GM21737 (cell line): ENCODE measurements at regions not wholly inside any gene's neighbourhood (a gene's known extent, or its start where the extent isn't known, plus 50 kb on each side); places are given as distances from the start of the nearest gene placed in this dataset.

ENCODE experiments used
- ATAC-seq: cut with Tn5 transposase; IDR thresholded peaks from one replicate; pipeline ENCODE4 v1.9.1; 2021; ENCODE audit warnings: mild to moderate bottlenecking, moderate library complexity; ENCODE audit not compliant: unreplicated experiment

DNA sequence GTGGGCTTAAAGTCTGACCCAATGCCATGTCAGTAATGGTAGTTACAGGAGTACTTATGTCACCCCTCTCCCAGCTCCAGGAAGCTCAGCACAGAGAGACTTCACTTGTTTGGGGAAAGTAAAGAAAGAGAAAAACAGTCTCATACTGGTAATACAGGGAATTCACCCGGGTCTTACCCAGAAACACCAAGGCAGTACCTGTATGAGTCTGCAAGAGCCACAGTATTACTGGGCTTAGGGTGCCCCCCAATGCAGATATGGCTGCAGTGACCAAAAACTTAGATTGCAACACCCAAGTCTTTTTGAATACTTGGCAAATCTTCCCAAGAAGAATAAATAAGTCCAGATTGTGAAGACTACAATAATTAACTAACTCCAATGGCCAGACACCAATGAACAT is 622.1 kb downstream of the IGSF11 start:
- ATAC-seq, result no peak

DNA sequence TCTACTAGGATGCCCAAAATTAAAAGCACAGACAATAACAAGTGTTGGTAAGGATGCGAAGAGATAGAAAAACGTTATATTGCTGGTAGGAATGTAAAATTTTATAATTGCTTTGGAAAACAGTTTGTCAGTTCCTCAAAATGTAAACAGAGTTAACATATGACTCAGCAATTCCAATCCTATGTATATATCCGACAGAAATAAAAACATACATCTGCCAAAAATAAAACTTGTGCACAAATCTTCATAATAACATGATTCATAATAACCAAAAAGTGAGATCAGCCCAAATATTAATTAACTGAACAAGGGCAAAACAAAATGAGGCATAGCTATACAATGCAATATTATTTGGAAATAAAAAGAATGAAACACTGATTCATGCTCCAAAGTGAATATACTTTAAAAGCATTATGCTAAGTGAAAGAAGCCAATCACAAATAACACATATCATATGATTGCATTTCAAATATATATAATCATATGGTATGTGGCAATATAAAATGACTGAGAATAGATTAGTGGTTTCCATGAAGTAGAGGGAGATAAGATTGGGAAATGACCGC is 609.3 kb downstream of the IGSF11 start:
- no peak for ATAC-seq

DNA sequence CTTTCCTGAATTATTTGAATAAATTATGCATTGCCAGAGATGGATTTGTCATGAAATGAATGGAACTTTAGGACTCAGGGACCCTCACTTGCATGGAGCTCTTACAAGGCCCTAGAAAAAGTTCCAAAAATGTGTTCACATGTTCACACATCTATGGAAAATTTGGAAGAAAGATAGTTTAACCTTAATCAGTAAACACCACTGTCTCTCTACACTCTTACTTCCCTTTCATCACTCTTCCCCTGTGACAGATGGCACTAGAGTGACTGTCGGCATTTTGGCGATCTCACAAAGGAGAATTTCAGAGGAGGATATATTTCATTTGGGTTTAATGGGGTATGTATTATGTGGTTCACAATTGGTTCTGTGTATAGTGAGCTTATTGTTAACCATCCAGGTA is 600.8 kb downstream of the IGSF11 start:
- no peak for ATAC-seq

DNA sequence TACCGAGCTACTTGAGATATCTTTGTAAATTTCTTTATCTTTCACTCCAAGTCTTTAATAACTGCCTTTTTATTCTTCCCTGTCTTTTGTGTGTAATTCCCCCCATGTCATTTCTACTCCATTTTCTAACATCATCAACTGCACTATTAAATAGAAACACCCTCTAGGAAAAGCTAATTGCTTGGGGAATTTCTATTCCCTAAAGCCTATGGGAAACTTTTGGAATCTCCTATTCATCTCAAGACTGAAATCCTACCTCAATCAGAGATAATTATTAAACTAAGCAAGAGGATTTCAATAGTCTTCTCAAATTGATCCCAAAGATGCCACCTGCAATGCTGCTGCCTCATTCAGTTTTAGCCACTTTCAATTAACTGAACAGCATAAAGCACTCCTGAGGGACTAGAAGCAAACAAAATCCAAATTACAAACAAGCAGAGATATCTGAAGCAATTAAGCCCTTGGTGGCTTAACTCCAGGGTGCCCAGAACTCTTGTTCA is 598.7 kb downstream of the IGSF11 start:
- no peak for ATAC-seq

DNA sequence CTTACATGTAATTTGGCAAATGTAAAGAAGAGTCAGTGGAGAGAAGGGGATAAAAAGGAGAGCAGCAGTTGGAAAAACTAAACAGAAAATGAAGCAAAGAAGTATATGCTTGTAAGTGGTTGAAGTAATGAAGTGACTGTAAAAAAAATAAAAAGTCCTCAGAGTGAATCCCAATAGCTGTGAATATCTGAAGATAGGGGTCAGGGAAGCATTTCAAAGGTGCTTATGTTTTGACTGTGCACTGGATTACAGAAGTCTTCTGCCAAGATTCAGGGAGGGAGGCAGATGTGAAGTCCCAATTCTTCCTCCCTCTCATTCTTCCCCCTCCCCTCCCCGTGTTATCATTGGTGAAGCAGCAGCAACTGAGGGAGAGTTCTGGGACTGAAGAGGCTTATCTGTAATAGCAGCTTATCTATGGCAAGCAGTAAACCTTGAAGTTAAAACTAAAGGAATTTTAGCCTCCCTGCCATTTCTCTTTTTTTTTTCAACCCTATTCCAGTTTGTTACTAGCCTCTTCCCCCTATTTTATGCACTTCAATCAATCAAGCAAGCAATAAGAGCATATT is 597.9 kb downstream of the IGSF11 start:
- no peak for ATAC-seq

DNA sequence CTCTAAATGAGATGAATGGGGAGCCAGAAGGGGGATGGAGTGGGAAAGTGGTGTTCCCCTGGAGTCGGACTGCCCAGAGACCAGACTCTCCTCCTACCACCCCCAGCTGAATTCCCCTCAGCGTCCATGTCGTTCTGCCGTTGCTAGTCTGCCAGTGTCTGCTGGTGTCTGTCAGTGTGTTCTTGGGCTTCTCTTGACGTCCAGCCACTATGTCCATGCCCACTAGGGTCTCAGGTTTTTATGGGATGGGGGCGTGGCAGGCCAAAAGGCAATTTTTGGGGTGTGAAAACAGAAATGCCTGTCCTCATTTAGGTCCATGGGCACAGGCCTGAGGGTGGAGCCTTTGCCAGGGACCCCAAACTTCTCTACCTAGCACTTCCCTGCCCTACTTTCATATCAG is 589.6 kb downstream of the IGSF11 start:
- no peak for ATAC-seq

DNA sequence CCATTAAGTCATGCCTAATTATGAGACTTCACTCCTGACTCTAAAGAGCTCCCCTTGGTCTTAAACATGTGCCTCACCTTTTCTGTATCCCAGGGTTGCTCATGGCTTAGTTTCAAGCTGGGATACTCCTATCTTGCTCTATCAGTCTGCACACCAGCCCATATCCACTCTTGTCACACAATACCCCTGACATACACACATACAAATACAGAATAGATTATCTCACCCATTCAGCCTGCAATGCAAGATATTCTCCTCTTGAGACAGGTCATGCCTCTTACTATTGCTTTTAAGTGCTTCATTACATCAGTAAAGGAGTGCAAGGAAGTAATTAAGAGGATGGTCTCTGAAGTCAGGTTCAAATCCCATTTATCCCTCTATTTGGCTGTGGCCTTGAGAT is 587.3 kb downstream of the IGSF11 start:
- ATAC-seq, result no peak

DNA sequence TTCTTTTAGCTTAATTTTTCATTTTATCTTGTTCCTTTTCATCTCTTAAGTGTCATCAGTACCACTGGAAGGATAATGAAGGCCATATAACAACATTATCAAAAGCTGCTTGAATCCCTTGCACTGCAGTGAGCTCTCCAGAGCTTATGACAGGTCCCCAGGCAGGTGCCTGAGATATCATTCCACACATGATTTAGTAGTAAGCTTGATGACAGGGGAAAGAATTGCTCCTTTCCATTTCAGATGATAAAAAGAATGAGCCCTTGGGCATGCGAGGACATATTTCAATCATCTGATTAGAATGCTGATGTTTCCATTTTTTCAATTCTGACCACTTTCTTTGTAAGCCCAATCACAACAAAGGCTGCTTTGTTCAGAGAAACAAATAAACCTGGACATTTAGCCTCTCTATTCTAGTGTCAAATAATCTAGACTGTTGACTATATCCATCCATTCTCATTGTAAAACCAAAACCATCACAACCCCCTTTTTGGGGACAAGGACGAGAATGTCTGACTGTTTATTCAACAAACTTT is 567.8 kb downstream of the IGSF11 start:
- ATAC-seq, result no peak

DNA sequence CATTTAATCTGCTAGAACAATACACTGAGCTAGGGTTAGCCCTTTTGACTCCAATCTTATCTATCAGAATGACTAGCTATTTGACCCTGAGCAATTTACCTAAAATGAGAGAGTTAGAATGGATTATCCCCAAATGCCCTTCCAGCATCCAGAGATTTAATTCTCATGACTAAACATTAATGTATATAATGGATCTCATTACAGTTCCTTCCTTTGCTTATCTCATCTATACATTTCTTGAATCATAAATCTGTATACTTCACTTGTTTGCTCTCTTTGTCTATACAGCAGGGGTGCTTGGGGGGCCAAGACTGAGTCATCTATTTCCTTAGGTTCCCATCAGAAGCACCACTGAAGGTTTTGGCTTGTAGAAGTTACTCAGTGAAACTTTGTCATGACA is 565.8 kb downstream of the IGSF11 start:
- no peak for ATAC-seq

DNA sequence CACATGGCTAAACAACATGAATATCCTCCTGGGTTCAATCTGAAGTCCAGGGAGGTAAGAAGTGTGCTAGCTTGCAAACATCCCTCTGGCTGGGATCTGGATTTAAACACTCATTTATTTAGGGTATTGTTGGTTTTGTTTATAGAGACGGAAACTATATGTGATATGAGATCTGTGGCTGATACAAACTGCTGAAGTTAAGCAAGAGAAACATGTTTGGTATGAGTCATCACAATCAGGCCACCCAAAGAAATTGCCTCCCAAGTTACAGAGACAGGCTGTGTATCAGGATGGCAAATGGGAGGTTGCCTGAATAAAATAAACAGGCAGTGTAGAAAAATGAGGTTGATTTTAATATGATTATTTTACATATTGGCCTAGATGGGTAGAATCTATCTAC is 562.1 kb downstream of the IGSF11 start:
- ATAC-seq, result no peak

DNA sequence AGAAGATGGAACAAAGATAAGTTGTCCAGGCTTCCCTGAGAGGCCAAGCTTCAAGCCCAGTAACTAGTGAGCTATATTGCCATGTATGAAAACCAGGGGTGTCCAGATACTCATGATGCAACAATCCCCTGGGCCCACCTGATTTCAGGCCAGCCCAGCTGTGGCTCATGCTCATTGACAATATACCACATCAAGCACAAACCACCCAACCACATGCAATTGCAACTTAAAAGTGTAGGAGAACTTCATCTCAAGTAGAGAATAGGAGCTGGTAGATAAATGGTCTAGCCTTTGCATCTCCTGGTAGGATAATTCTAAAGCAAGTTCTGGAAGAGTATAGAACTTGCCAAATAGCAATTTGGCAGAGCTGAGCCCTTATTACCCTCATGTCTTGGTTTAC is 561.3 kb downstream of the IGSF11 start:
- ATAC-seq, result no peak

DNA sequence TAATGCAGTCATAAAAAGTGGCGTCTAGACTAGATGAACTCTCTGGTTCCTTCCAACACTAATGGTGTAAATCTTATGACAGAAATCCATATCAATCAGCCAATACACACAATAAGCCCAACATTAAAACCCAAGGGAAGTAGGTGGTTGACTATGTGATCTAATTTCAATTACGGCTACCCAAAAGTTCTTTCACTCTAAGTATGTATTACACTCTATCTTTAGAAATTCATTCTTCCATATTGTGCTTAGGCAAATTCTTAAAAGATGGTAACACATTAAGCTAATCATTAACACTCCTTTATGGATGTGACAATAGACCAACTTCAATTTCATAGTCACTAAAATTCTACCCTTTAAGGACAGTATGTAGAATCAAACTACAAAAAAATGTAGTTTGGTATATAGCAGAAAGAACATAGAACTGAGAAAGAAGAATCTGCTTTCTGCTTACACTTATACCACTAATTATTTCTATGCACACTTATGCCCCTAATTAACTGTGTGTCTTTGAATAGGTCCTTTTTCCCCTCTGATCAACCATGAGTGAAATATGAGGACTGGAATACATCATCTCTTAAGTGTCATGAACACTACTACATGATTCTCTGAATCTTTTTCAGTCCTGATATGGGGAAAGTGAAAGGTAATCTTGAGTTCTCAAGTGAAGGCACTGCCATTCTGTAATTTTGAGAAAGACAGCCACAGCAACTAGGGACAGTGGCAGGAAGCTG is 557.6 kb downstream of the IGSF11 start:
- no peak for ATAC-seq

DNA sequence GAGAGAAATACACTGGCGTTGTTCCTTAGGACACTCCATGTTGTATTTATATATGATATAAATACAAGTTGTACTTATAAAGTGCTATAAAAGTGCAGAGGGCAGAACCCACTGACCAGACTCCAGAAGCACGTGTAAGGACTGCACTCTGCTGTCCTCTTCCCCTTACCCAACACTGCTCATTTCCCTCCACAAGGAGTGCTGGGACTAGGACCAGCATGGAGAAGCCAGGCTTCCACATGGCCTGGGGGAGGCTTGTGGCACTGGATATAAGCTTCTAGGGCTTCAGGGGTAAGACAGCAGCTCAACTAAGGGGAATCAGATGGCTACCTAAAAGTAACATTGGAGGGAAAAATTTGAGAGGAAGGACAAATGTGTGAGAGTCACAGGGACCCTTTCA is 556.9 kb downstream of the IGSF11 start:
- no peak for ATAC-seq

DNA sequence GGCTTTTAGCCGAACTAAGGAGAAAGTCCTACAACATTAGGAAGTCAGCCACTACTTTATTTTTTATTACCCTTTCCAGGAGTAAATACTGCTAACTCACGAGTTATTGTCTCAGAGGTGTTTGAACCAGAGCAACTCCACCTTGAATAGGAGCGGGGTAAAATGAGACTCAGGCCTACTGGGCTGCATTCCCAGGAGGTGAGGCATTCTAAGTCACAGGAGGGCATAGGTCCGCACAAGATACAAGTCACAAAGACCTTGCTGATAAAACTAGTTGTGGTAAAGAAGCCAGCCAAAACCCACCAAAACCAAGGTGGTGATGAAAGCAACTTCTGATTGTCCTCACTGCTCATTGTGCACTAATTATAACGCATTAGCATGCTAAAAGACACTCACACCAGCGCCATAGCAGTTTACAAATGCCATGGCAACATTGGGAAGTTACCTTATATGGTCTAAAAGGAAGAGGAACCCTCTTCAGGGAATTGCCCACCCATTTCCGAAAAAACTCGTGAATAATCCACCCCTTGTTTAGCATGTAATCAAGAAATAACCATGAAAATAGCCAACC is 555.9 kb downstream of the IGSF11 start:
- no peak for ATAC-seq

DNA sequence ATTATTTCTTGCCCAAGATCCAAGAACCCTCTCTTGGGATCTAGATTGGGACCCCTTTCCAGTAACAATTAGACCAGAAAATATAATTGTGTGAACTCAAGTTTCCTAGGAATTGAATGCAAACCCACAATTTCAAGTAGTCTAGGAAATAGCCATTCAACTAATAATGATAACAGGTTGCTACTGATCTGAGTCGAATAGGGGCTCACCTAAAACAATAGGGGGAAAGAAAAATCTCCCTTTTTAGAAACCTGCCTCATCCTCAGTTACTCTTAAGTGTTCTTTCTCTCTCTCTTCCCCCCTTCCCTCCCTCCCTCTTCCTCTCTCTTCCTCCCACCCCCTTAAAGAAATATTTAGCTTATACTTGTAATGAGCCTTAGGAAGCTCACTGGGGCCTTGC is 555.3 kb downstream of the IGSF11 start:
- ATAC-seq, result no peak

DNA sequence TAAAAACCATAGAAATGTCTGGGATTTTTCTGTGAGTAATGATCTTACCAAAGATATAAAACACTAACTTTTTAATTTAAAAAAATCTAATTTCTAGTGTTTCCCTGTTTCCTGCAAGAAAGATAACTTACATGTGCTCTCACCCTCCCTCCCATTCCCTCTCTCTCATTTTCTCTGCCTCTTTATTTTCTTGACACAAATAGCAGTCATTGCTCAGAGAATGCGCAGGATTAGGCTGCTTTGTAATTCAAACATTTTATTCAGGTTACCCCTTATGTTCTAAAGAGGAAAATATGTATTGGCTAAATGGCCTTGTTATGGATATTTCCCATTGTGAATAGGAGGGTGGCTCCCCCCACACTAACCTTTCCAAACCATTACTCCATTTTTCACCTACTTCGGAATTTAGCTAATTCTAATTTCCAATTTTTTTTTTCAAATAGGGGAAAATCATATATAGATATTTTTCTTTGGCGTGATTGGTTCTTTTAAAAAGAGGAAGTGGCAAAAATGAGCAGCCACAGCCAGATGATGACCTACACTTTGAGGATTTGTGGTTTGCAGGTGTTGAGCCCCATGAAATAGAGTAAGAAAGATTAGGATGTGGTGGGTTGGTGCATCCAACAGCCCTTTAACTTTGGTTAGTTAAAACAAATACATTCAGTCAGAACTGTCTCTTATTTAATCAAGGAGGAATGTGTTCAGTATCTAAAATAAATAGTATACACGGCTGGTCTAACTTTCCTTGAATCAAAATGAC is 554.4 kb downstream of the IGSF11 start:
- no peak for ATAC-seq

DNA sequence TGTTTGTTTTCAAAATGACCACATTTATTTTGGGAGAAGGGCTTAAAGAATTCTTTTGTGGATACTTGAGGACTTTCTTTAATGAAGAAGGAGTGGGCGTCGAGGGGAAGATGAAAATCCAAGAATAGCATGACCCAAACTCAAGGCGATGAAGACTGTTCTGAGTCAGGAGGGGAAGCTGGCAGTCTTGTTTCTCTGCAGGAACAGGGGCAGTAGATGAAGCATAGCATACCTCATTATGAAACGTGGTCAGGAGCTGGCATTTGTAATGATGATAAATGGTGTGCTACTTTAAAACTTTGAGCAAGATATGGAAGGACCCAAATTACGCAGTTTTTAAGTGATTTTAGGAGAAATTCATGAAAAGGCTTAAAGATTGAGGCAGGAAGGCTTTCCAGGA is 549.0 kb downstream of the IGSF11 start:
- no peak for ATAC-seq

DNA sequence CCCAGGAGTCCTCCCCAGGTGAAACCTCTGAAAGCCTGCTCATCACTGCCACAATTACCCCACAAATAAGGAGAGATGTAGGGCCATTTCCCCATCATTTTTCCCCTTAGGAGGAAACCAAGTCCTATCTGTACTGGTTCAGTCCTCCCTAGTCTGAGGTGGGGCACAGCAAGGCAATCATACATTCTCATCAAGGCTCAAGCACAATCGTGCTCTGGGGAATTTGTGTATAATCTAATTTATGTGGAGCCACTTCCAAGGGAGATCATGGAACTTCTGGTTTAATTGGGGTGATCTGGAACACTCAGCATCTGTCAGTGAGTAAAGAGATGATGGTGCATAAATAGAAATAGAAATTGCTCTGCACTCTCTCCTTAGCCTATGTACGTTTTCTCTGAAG is 546.9 kb downstream of the IGSF11 start:
- ATAC-seq, result no peak

DNA sequence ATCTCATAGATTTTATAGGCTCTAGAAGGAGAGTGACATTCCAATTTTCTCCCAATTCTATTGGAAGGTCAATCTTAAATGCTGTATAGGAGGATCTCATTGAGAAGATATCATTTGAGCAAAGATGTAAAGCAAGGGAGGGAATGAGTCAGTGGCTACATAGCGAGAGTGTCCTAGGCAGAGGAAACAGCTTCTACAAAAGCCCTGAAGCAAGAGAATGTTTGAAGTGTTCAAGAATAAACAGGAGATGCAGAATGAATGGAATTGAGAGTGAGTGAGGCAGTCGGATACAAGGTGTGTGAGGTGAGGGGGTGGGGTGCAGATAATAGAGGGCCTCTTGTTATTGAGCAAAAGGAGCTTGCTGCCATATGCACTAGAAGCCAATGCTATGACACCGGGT is 545.9 kb downstream of the IGSF11 start:
- ATAC-seq, result no peak

DNA sequence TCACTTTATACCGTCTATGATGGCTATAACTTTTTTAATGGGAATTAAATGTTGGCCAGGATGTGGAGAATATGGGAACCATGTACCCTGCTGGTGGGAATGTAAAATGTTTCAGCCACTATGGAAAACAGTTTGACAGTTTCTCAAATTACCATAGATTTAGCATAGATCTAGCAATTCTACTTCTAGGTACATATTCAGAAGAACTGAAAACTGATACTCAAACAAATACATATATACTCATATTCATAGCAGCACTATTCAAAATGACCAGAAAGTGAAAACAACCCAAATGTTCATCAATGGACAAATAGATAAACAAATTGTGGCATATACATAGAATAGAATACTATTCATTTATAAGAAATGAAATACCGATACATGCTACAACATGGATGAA is 539.4 kb downstream of the IGSF11 start:
- ATAC-seq, result no peak

DNA sequence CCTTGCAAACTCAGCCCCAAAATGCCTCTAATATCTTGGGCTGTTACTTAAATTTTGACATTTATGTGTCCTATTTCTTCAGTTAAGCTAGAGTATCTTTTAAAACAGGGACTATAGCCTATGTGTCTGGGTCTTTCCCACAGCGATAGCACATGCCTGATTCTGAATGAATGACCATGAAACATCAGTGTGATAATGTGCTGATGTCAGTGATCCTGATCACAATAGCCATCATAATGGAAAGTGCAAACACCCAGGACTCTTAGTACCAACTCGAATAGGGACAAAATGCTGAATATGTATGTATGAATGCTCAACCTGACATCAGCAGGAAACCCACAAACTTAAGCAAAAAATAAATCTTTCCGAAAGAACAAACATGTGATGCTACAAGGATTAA is 537.4 kb downstream of the IGSF11 start:
- ATAC-seq, result no peak
